ENCODE measurements at regions not wholly inside any gene's neighbourhood (a gene's known extent, or its start where the extent isn't known, plus 50 kb on each side); places are given as distances from the start of the nearest gene placed in this dataset.
"Not testable (repeated sequence)": the region's sequence is repeated elsewhere in the genome, so short reads cannot be mapped to it uniquely, and the experiment has no call there.

DNA sequence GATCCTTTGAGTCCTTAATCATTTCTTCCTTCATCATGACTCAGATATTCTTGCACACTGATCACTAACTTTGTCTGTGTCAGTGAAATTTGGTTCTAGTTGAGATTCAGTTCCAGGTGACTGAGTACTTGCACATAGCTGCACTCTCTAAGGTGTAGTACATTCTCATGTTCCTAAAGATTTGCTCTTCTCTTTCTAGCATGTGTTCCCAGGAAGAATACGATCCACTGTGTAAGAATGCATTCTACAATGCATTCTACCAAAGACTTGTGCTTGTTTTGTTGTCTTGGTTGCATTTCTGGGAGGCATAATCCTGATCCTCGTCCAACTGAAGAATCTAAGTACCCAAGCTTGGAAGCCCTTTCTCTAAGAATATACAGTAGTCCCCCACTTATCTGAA lies 104.3 kb upstream of the CDC42BPA start:
- Histone ChIP-seq H3K27me3 (no peaks in the 10 kb centered on the region), H3K36me3 (no peaks in the 10 kb centered on the region), H4K20me1 (no peaks in the 10 kb centered on the region), H3K4me2 (no peak overlapping the region), H3K9me3 (no peaks in the 10 kb centered on the region), H3K4me3 (no peak overlapping the region), H3K27ac (no peak overlapping the region), H3K9ac (no peak overlapping the region), H3K4me1 (no peaks in the 10 kb centered on the region)
- no peak for TF ChIP-seq Cebpa-rat (IDR thresholded peaks at IDR 0.05)

DNA sequence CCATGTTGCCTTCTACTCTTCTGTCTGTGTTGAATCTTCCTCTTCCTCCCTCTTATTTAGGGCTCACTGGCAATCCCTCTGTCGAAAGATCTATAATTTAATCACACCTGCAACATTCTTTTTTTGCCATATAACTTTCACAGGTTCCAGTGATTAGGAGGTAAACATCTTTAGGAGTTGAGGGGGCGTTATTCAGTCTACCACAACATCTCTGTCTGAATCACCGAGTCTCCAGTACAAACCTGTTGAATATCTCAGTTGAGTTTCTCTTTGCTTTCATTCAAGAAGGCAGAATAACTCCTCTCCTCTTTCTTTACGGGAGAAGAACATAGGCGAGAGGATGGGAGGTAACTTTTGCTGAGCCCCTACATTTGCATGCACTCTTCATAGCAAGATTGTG lies 101.9 kb upstream of the CDC42BPA start:
- no peak for TF ChIP-seq Cebpa-rat (IDR thresholded peaks at IDR 0.05)
- Histone ChIP-seq H3K36me3 (no peaks in the 10 kb centered on the region), H3K4me1 (no peaks in the 10 kb centered on the region), H3K4me2 (no peak overlapping the region), H3K9me3 (no peaks in the 10 kb centered on the region), H3K9ac (no peak overlapping the region), H4K20me1 (no peaks in the 10 kb centered on the region), H3K27ac (no peak overlapping the region), H3K4me3 (no peak overlapping the region), H3K27me3 (no peaks in the 10 kb centered on the region)

DNA sequence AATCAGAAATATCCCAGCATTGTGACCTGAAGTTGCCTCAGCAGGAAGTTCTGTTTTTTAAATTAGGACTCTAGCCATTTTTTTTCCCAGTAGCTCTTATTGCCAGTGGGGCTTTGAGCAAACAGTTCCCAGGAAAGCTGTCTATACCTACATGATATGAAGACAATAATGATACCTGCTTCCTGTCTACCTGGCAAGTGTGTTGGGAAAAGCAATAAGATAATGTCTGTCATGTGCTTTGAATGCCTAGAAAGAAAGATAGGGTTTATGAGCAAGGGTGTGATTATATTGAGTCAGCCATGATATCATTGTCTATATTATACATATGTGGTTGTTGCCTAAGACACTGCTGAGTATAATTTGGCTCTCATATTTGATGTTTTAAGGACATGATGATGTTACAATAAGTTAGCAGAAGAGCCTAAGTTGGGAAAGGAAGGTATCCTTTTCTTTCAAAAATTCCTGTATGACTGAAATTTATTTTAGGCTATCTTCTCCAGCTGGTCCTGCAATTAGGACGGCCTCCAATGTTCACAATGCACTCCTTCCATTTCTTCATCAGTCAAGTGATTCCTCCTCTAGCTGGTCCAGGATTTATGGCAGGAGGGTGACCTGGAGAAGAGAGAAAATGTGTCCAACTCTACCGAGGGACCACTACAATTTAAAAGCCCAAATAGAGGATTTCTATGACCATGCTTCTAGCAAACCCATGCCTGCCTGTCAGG lies 99.6 kb upstream of the CDC42BPA start:
- Histone ChIP-seq H3K4me1 (no peaks in the 10 kb centered on the region), H3K36me3 (no peaks in the 10 kb centered on the region), H3K9me3 (no peaks in the 10 kb centered on the region), H3K4me3 (no peak overlapping the region), H3K27ac (no peak overlapping the region), H4K20me1 (no peaks in the 10 kb centered on the region), H3K4me2 (no peak overlapping the region), H3K27me3 (no peaks in the 10 kb centered on the region), H3K9ac (no peak overlapping the region)
- no peak for TF ChIP-seq Cebpa-rat (IDR thresholded peaks at IDR 0.05)

DNA sequence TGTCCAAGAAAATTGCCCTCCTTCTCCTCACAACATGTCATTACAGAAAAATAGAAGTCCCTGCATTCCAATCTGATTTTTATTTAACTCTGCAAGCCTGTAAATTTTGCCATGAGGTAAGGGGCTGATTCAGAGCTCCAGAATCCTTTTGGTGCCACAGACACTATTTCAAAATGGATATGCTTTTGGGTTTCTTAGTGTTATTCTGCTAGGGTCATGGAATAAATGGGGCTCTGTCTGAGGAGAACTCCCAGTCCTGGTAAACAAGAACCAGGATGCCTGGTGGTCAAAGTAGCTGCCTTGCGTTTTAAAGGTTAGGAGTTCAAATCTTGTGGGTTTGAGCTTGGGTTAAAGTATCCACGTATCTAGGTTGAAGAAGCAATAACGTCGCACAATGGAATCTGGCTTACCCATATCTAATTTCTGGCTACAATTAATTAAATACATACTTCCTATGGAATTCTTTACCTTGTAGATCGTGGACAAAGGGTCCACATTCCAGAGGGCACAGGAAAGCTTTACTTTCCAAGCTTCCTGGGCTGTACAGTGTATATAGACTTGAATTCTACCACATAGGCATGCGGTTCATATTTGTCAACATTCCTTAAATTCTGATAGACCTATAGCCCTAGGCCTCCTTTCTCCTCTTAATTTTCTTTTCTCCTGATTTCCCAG lies 98.0 kb upstream of the CDC42BPA start:
- Histone ChIP-seq H3K27ac (no peak overlapping the region), H3K4me3 (no peak overlapping the region), H3K4me2 (no peak overlapping the region), H3K9me3 (no peaks in the 10 kb centered on the region), H3K9ac (no peak overlapping the region), H3K27me3 (no peaks in the 10 kb centered on the region), H3K4me1 (no peaks in the 10 kb centered on the region), H4K20me1 (no peaks in the 10 kb centered on the region), H3K36me3 (no peaks in the 10 kb centered on the region)
- no peak for TF ChIP-seq Cebpa-rat (IDR thresholded peaks at IDR 0.05)

DNA sequence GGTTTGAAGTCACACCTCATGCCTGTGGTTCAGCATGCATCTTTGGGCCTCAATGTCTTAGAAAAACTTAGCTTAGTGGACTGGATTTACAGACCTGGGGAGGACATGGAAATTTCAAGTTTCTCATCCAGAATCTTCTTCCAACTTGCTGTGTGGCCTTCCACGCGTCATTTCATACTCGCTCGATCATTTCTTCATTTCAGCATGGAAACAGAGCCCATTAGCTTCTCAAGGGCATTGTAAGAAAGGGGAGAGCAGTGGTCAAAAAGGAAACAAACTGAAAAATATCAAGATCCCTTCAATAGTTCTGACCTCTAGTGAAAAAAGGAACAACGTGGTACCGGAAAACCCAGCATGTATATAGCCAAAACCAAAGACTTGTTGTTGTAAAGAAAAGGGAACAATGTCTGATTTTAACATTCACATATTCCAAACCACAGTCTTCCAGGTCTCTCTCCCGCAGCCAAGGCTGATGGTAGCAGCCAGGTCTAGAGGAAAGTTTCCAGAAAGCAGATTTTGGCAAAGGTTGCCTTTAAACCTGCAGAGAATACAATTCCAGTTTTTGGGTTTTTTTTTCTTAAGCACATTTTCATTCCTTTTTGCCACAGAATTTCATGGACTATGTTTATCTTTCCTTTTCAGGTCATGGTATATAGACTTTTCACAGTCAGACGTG lies 97.0 kb upstream of the CDC42BPA start:
- no peak overlapping the region for H3K4me2 ChIP-seq
- no peak overlapping the region for H3K4me3 ChIP-seq
- no peak for TF ChIP-seq Cebpa-rat (IDR thresholded peaks at IDR 0.05)
- H3K9me3 ChIP-seq, result no peaks in the 10 kb centered on the region
- H3K36me3 ChIP-seq, result no peaks in the 10 kb centered on the region
- H3K27ac ChIP-seq, result no peak overlapping the region
- no peak overlapping the region for H3K9ac ChIP-seq
- H3K4me1 ChIP-seq, result no peaks in the 10 kb centered on the region
- H3K27me3 ChIP-seq, result no peaks in the 10 kb centered on the region
- no peaks in the 10 kb centered on the region for H4K20me1 ChIP-seq

DNA sequence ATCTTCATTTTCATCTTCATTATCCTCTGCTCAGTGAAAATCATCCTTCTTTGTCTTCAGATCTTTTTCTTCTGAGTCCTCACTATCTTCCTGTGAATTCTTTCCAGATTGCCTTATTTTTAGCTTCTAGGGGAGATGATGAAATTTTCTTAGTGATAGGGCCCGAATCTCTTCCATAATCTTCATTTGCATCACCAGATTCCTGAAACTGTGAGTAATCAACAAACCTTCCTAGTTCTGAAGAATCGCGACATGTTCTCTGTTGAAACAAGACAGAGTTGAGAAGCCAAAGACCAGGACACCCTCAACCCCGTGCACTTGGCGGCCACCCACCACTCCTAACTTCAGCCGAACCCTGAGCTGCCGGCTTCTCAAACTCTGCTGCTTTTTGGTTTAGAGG lies 92.8 kb upstream of the CDC42BPA start:
- Histone ChIP-seq H4K20me1 (no peaks in the 10 kb centered on the region), H3K9me3 (no peaks in the 10 kb centered on the region), H3K36me3 (no peaks in the 10 kb centered on the region), H3K4me2 (no peak overlapping the region), H3K9ac (no peak overlapping the region), H3K27me3 (no peaks in the 10 kb centered on the region), H3K4me3 (no peak overlapping the region), H3K27ac (no peak overlapping the region), H3K4me1 (no peaks in the 10 kb centered on the region)
- no peak for TF ChIP-seq Cebpa-rat (IDR thresholded peaks at IDR 0.05)

DNA sequence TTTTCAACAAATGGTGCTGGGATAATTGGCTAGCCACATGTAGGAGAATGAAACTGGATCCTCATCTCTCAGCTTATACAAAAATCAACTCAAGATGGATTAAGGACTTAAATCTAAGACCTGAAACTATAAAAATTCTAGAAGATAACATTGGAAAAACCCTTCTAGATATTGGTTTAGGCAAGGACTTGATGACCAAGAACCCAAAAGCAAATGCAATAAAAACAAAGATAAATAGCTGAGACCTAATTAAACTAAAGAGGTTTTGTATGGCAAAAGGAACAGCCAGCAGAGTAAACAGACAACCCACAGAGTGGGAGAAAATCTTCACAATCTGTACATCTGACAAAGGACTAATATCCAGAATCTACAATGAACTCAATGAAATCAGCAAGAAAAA lies 88.0 kb upstream of the CDC42BPA start:
- H3K4me3 ChIP-seq, H3K27ac ChIP-seq, H3K27me3 ChIP-seq, H3K4me1 ChIP-seq, H3K9ac ChIP-seq, H4K20me1 ChIP-seq, H3K36me3 ChIP-seq, H3K4me2 ChIP-seq: not testable (repeated sequence)
- H3K9me3 ChIP-seq, result peaks cover 16% of the 10 kb centered on the region

DNA sequence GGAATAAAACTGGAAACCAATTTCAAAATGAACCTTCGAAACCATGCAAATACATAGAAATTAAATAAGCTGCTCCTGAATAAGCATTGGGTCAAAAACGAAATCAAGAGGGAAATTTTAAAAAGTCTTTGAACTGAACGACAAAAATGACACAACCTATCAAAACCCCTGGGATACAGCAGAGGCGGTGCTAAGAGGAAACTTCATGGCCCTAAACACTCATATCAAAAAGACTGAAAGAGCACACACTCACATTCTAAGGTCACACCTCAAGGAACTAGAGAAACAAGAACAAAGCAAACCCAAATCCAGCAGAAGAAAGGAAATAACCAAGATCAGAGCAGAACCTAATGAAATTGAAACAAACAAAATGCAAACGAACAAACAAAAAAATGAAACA lies 85.2 kb upstream of the CDC42BPA start:
- H3K4me2 ChIP-seq, result no peak overlapping the region
- no peaks in the 10 kb centered on the region for H3K36me3 ChIP-seq
- H3K27me3 ChIP-seq, result no peaks in the 10 kb centered on the region
- no peaks in the 10 kb centered on the region for H4K20me1 ChIP-seq
- H3K4me3 ChIP-seq, result no peak overlapping the region
- peaks cover 20% of the 10 kb centered on the region for H3K9me3 ChIP-seq
- no peak overlapping the region for H3K27ac ChIP-seq
- no peaks in the 10 kb centered on the region for H3K4me1 ChIP-seq
- no peak for TF ChIP-seq Cebpa-rat (IDR thresholded peaks at IDR 0.05)
- no peak overlapping the region for H3K9ac ChIP-seq

DNA sequence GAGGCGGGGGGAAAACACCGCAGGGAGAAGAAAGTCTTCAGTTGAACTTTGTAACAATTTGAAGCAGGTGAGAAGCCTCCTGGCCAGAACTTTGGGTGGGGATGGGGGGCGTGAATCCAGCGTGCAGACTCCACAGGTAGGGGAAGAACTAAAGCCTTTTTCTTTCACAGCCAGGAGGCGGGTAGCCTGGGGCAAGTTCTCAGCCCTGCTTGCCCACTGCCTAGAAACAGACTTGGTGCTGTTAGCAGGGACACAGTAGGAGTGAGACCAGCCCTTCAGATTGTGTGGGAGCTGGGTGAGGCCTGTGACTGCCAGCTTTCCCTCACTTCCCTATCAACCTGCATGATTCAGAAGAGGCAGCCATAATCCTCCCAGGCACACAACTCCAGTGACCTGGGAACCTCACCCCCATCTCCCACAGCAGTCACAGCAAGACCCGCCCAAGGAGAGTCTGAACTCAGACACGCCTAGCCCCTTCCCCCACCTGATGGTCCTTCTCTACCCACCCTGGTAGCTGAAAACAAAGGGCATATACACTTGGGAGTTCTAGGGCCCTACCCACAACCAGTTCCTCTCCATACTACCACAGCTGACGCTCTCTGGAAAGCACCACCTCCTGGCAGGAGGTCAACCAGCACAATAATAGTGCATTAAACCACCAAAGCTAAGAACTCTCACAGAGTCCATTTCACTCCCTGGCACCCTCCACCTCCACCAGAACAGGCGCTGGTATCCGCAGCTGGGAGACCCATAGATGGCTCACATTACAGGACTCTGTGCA lies 83.5 kb upstream of the CDC42BPA start:
- H3K4me3 ChIP-seq, result no peak overlapping the region
- no peak overlapping the region for H3K27ac ChIP-seq
- H3K27me3 ChIP-seq, result no peaks in the 10 kb centered on the region
- TF ChIP-seq Cebpa-rat (IDR thresholded peaks at IDR 0.05), result no peak
- H3K9ac ChIP-seq, result no peak overlapping the region
- H3K4me1 ChIP-seq, result no peaks in the 10 kb centered on the region
- peaks cover 20% of the 10 kb centered on the region for H3K9me3 ChIP-seq
- no peaks in the 10 kb centered on the region for H4K20me1 ChIP-seq
- H3K36me3 ChIP-seq, result no peaks in the 10 kb centered on the region
- H3K4me2 ChIP-seq, result no peak overlapping the region

Measured in BLaER1 (cell line).